DND-41 (cell line): ENCODE measurements at regions not wholly inside any gene's neighbourhood (a gene's known extent, or its start where the extent isn't known, plus 50 kb on each side); places are given as distances from the start of the nearest gene placed in this dataset.

Experiments used
- ATAC-seq: fragments of 200-7000 bp; cut with Tn5 transposase; 3 replicates; pipeline ENCODE4 v1.9.1; 2021; ENCODE audit warnings: low read depth; ENCODE audit not compliant: insufficient read depth
- DNase-seq: peaks from one replicate; pipeline ENCODE4 v3.0.0-alpha.2; 2020
- H2AFZ ChIP-seq: 2 replicates; pipeline ENCODE4 v1.6.0; 2012; ENCODE audit warnings: low read depth, low read length
- H3K27ac ChIP-seq: 2 replicates; pipeline ENCODE4 v1.5.1; 2012; ENCODE audit warnings: low read length, inconsistent platforms
- H3K27me3 ChIP-seq: fragments of 200-600 bp; sonication (generic); 2 replicates; pipeline ENCODE4 v1.6.0; 2012; ENCODE audit warnings: low read length, mild to moderate bottlenecking, inconsistent platforms; ENCODE audit not compliant: insufficient read depth, poor library complexity
- H3K36me3 ChIP-seq: 2 replicates; pipeline ENCODE4 v1.5.1; 2012; ENCODE audit warnings: low read length, inconsistent platforms; ENCODE audit not compliant: insufficient read depth
- H3K4me1 ChIP-seq: 2 replicates; pipeline ENCODE4 v1.5.1; 2012; ENCODE audit warnings: mild to moderate bottlenecking, low read length; ENCODE audit not compliant: insufficient read depth
- H3K4me2 ChIP-seq: 2 replicates; pipeline ENCODE4 v1.6.0; 2012; ENCODE audit warnings: mild to moderate bottlenecking, moderate library complexity, low read length, inconsistent platforms; ENCODE audit not compliant: insufficient read depth
- H3K4me3 ChIP-seq, 2 experiments: fragments of 200-600 bp in 1 of 2; shearing (Covaris generic) in 1 of 2; 2 replicates each; pipeline ENCODE4 v1.5.1; 2012 to 2016; ENCODE audit warnings: inconsistent platforms in 2 of 2, low read length in 2 of 2, mild to moderate bottlenecking in 2 of 2, low read depth in 1 of 2, moderate library complexity in 1 of 2
- H3K79me2 ChIP-seq: 2 replicates; pipeline ENCODE4 v1.6.0; 2012; ENCODE audit warnings: low read length, inconsistent platforms; ENCODE audit not compliant: insufficient read depth
- H3K9ac ChIP-seq: 2 replicates; pipeline ENCODE4 v1.6.0; 2012; ENCODE audit warnings: low read depth, mild to moderate bottlenecking, inconsistent platforms, low read length, moderate library complexity
- H3K9me3 ChIP-seq: 2 replicates; pipeline ENCODE4 v1.5.1; 2012; ENCODE audit warnings: low read length, moderate library complexity, mild to moderate bottlenecking, inconsistent platforms; ENCODE audit not compliant: insufficient read depth, severe bottlenecking
- H4K20me1 ChIP-seq: 2 replicates; pipeline ENCODE4 v1.6.0; 2012; ENCODE audit warnings: low read length; ENCODE audit not compliant: insufficient read depth
- EZH2 ChIP-seq: IDR thresholded peaks from 3 replicates; pipeline ENCODE4 v1.6.1; 2012; ENCODE audit warnings: borderline replicate concordance, low read depth, mild to moderate bottlenecking, moderate library complexity, low read length, inconsistent platforms; ENCODE audit not compliant: severe bottlenecking
- TF ChIP-seq, protein P1 (sequence below): IDR thresholded peaks from 2 replicates; pipeline ENCODE4 v1.5.1; 2012; ENCODE audit warnings: borderline replicate concordance, low read length, moderate library complexity, mild to moderate bottlenecking; ENCODE audit not compliant: poor library complexity, severe bottlenecking; ENCODE audit errors: extremely low read depth

DNA sequence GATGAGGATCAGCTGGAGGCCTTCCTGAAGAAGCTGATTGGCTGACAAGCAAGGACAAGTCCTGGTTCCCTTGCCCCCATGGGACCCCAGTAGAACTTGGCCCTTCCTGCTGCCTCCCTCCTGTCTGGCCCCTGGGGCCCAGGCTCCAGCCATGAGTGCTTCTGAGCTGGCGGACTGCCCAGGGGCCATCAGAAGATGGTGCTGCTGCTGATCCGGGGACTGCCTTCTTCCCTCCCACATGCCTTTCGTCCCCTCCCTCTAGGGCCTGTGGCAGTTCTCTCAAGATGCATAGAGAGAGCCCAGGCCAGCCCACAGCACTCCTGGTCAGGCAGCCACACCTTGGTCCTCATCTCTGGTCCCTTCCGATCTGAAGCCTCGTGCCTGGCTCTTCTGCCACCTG is 57.9 kb upstream of the PRKACB start:
- H2AFZ ChIP-seq: no peak overlapping the region
- H3K27ac ChIP-seq: no peak overlapping the region
- peaks cover 18% of the 10 kb centered on the region for H3K79me2 ChIP-seq
- no peak overlapping the region for H3K4me2 ChIP-seq
- H3K9me3 ChIP-seq: no peaks in the 10 kb centered on the region
- DNase-seq (no peak), ATAC-seq (0 out of 3 replicates have a peak, but pooled peaks have one; percentile 22)
- H3K36me3 ChIP-seq: peaks cover 6% of the 10 kb centered on the region; the same call in 1 of the 2 replicates
- H4K20me1 ChIP-seq: no peaks in the 10 kb centered on the region; the same call in 1 of the 2 replicates
- H3K27me3 ChIP-seq: no peaks in the 10 kb centered on the region
- H3K4me3 ChIP-seq: no peak overlapping the region
- no peak for TF ChIP-seq EZH2
- TF ChIP-seq, protein P1, sequence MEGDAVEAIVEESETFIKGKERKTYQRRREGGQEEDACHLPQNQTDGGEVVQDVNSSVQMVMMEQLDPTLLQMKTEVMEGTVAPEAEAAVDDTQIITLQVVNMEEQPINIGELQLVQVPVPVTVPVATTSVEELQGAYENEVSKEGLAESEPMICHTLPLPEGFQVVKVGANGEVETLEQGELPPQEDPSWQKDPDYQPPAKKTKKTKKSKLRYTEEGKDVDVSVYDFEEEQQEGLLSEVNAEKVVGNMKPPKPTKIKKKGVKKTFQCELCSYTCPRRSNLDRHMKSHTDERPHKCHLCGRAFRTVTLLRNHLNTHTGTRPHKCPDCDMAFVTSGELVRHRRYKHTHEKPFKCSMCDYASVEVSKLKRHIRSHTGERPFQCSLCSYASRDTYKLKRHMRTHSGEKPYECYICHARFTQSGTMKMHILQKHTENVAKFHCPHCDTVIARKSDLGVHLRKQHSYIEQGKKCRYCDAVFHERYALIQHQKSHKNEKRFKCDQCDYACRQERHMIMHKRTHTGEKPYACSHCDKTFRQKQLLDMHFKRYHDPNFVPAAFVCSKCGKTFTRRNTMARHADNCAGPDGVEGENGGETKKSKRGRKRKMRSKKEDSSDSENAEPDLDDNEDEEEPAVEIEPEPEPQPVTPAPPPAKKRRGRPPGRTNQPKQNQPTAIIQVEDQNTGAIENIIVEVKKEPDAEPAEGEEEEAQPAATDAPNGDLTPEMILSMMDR: no peak
- H3K9ac ChIP-seq: no peak overlapping the region
- H3K4me1 ChIP-seq: no peaks in the 10 kb centered on the region; the same call in 1 of the 2 replicates

DNA sequence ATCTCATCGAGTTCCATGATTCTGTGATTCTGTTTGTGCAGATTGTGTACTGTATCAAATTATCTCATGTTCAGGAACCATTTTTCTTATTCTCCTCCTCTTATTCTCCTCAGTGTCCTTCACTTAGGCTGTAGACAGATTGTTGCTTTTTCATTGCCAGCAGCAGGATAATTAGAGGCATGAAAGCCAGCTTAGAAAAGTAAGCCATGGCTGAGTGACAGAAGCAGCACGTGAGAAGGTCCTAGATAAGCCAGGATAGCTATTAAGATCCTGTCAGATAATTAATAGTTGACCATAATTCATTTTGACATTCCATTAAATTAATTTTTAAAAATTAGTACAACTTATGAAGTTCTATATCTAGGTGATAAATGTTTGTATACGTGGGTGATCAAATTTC is 60.8 kb upstream of the PRKACB start:
- no peak overlapping the region for H3K4me2 ChIP-seq
- ATAC-seq (no peak), DNase-seq (no peak)
- H3K9me3 ChIP-seq: no peaks in the 10 kb centered on the region
- no peak overlapping the region for H2AFZ ChIP-seq
- peaks cover 39% of the 10 kb centered on the region for H3K79me2 ChIP-seq
- H3K4me3 ChIP-seq: no peak overlapping the region
- H3K36me3 ChIP-seq: peaks cover 6% of the 10 kb centered on the region; the same call in 1 of the 2 replicates
- peaks cover 20% of the 10 kb centered on the region for H3K4me1 ChIP-seq
- no peak overlapping the region for H3K9ac ChIP-seq
- no peaks in the 10 kb centered on the region; the same call in 1 of the 2 replicates for H4K20me1 ChIP-seq
- TF ChIP-seq, protein P1: no peak
- no peak for TF ChIP-seq EZH2
- H3K27ac ChIP-seq: no peak overlapping the region
- H3K27me3 ChIP-seq: no peaks in the 10 kb centered on the region

DNA sequence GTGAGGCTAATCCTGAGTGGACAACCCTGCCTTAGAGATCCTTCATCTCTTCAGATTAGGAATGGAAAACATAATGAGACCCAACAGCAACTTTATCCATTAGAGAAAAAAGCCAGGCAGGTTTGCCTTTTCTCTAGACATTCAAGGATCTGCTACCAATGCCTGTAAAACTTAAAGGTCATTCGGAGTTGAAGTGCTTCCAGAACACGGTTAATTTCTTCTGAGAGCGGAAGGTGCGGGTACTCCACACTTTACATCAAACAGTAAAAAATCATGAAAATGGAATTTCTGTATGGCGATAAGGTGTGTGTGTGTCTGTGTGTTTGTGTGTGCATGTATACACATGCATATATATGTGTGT is 65.2 kb upstream of the PRKACB start:
- no peaks in the 10 kb centered on the region for H3K27me3 ChIP-seq
- H3K36me3 ChIP-seq: peaks cover 2% of the 10 kb centered on the region; the same call in 1 of the 2 replicates
- peak overlapping the region; percentile 85 for H3K4me2 ChIP-seq
- peak overlapping the region; percentile 97 for H2AFZ ChIP-seq
- H3K9me3 ChIP-seq: no peaks in the 10 kb centered on the region
- H4K20me1 ChIP-seq: no peaks in the 10 kb centered on the region
- peaks cover 41% of the 10 kb centered on the region for H3K4me1 ChIP-seq
- H3K9ac ChIP-seq: peak overlapping the region; percentile 97
- DNase-seq: no peak
- TF ChIP-seq EZH2: no peak
- TF ChIP-seq, protein P1: no peak
- peaks cover 41% of the 10 kb centered on the region for H3K79me2 ChIP-seq
- no peak for ATAC-seq
- H3K27ac ChIP-seq: peak overlapping the region; percentile 87
- peak overlapping the region; percentile 68 to 85 for H3K4me3 ChIP-seq
